ENCODE measurements at regions not wholly inside any gene's neighbourhood (a gene's known extent, or its start where the extent isn't known, plus 50 kb on each side); places are given as distances from the start of the nearest gene placed in this dataset.
"Not testable (repeated sequence)": the region's sequence is repeated elsewhere in the genome, so short reads cannot be mapped to it uniquely, and the experiment has no call there.

GRCh38 chr10:64771253-64772050, 1250.3 kb downstream of the REEP3 start:
- no peak for FAIRE-seq

DNA sequence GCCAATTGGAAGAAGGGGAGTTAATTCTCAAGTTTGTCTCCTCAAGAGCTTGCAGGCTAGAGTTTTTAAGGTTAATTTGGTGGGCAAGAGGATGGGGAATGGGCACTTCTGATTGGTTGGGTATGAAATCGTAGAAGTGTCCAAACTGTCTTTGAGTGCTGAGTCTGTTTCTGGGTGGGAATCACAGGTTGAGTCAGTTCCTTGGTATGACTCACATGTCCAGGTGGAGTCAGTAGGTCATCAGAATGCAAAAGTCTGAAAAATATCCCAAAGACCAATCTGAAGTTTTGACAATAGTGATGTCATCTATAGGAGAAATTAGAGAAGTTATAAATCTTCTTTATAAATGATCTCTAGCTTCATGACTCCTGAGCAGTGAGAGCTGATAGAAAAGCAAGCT, 1252.2 kb downstream of the REEP3 start:
- FAIRE-seq = no peak

DNA sequence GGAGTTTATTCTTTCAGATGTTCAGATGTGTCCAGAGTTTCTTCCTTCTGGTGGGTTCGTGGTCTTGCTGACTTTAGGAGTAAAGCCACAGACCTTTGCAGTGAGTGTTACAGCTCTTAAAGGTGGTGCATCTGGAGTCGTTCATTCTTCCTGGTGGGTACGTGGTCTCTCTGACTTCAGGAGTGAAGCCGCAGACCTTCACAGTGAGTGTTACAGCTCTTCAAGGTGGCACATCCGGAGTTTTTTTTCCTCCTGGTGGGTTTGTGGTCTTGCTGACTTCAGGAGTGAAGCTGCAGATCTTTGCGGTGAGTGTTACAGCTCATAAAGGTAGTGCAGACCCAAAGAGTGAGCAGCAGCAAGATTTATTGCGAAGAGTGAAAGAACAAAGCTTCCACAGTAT, 1263.2 kb downstream of the REEP3 start:
- not testable (repeated sequence) for FAIRE-seq

GRCh38 chr10:64785816-64786215, 1264.6 kb downstream of the REEP3 start:
- no peak for FAIRE-seq

DNA sequence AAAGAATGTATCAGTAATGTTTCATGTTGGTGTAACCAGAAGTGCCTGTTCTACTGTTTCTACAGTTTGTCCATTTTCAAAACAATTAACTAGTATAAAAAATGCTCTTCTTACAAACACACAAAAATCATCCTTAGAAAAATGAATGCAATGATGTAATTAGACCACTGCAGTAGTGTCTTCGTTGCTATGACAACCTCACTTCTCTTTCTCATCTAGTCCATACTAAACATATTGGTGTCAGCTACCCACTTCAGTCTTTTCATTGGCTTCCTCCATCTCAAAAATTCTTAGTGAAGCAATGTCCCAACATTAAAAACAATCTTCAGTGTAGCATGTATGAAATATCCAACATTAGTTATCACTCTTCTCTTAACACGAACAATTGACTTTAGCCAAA, 1265.8 kb downstream of the REEP3 start:
- FAIRE-seq = no peak

DNA sequence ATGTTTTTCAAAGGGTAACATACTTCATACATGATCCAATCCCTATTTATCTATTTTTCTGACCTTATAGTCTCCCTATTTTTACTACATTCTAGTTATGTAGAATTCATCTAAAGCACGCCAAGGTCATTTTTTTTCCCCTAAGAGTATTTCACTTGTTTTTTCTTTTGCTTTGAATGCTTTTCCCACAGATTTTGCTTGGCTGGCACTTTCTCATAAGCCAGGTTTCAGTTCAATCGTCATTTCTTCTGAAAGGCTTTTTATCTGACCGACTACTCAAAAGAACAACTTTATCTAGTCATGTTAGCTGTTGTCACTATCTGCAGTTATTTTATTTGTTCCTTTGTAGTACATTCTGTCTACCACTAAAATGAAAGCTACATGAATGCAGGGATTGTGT, 1274.6 kb downstream of the REEP3 start:
- FAIRE-seq = no peak

GRCh38 chr10:64798297-64798696, 1277.1 kb downstream of the REEP3 start:
- FAIRE-seq = no peak

DNA sequence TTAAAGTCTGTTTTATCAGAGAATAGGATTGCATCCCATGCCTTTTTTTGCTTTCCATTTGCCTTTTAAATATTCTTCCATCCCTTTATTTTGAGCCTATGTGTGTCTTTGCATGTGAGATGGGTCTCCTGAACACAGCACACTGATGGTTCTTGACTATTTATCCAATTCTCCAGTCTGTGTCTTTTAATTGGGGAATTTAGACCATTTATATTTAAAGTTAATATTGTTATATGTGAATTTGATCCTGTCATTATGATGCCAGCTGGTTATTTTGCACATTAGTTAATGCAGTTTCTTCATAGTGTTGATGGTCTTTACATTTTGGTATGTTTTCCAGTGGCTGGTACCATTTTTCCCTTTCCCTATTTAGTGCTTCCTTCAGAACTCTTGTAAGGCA, 1287.0 kb downstream of the REEP3 start:
- not testable (repeated sequence) for FAIRE-seq

- not testable (repeated sequence) for FAIRE-seq
These were observed 1288.8 kb downstream of the REEP3 start for GRCh38 chr10:64810046-64810445.

DNA sequence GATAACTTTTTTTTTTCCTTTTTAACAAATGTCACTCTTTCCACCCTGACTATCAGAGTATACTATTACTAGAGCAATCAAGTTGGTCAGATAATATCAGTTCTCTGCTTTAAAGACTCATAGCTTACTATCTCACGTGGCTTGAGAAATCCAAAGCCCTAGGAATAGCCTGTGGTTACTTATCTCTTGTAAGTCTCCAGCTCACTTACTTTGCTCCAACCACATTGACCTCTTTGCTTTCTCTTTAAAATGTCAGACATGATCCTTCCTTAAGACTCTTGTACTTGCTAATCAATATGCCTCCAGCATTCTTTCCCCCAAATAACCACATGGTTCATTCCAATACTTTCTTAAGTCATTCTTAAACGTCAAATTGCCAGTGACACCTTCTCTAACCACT, 1292.2 kb downstream of the REEP3 start:
- no peak for FAIRE-seq

DNA sequence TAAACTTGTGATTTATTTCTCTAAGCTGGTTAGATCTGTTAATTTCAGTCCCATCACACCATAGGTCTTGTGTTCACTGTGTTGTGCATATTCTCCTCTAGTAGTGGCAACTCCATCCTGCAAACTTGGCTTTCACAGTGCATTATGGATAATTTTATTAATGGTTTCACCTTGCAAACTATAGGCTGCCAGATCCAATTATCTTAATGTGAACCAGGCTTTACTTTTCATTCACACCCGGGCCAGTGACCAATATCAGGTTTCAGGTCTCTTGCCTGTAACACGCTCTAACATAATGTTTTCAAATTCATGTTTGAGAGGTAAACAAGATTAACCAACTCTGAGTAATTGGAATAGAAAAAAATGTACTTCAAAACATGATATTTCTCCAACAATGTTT, 1293.0 kb downstream of the REEP3 start:
- FAIRE-seq = no peak

DNA sequence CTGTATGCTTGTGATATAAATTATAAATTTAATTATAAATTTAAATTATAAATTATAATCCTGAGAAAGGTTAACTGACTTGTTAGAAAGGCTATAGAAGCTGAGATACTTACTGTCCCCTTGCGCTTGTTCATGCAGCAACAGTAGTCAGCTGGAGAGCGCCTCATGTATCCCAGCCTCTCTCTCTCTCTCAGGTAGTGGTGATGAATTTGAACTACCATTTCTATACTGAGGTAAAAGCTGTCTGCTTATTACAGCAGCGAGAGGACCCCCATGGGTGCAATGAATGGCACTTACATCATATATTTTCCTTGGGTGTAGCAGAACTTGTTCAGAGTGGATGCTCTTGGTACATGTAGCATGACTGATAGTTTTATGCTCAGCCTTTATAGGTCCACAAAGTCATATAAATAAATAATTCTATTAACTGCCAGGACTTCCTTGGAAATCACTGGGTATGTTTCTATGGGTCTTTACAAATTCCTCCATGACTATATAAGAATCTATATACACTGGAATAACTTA, 1308.7 kb downstream of the REEP3 start:
- no peak for FAIRE-seq

- no peak for FAIRE-seq
These were observed 1309.7 kb downstream of the REEP3 start for GRCh38 chr10:64830869-64831268.

- no peak for FAIRE-seq
These were observed 1319.1 kb downstream of the REEP3 start for GRCh38 chr10:64840341-64840740.

GRCh38 chr10:64846700-64847099, 1325.5 kb downstream of the REEP3 start:
- no peak for FAIRE-seq

DNA sequence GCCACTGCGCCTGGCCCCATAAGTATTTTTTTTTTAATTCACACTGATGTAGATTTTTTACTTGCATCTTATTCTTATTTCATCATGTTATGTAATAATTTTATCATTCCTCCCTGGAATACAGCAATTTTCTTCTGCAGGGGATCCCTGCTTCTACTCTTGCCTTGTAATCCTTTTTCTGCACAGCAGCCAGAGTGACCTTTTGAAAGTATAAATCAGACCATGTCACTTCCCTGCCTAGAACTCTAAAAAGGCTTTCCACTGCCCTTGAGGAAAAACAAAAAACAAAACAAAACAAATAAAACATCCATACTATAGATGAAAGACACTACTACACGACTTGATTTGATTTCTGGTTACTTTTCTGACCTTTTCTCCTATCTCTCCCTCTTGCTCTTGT, 1334.7 kb downstream of the REEP3 start:
- no peak for FAIRE-seq

- FAIRE-seq = no peak
These were observed 1338.7 kb downstream of the REEP3 start for GRCh38 chr10:64859911-64860310.

DNA sequence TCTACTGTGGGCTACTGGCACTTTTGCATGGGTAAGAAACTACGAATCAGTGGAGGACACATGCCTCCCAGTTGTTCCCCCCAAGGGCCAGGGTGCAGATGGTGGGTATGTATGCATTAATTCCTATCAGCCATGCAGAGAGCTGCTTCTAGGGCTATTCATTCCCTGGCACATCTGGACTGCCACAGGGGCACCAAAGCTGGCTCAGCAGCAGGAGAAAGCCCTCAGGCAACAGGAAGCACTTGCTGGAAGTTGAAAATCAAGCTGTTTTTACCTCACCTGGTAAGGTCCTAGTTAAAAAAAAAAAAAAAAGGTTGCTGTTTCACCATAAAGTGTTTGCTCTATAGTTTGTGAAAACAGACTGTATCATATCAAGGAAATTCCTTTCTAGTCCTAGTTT, 1342.6 kb downstream of the REEP3 start:
- no peak for FAIRE-seq

DNA sequence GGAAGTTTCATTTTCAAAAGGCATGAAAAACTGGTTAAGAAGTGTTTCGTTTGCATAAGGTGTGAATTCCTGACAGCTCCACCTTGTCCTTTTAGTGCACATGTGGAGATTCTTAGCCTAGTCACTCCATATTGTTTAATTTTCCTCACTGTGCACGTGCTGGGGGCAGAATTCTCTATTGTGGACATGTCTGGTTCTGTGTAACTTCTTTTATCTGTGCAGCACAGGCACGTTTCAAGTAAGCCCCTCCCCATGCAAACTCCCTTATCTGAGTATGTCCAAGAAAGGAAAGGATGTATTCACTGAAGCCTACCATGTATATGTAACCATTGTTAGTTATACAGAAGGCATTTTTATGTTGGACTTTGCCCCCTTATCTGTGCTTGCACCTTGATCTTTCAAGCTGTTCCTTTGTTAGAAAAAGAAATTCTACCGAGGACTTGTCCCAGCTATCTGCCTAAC, 1346.3 kb downstream of the REEP3 start:
- no peak for FAIRE-seq

DNA sequence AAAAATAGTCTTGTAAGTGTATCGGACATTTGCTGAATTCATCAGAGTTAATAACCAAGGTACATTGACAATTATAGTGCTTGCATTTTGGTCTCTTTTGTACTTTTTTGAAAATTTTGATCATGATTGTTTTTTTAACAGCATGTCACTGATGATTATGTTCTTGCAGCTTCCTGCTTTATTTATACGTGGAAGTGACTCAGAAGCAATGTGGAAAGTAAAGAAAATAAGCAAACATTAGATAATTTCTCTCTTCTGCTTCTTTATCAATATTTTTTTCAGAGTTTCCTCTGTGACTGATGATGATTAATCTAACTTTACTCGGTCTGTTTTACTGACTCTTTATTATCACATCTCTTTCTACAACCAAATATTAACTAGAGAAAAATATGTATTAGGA, 1351.9 kb downstream of the REEP3 start:
- FAIRE-seq = no peak

GRCh38 chr10:64873959-64874358, 1352.8 kb downstream of the REEP3 start:
- FAIRE-seq = no peak

DNA sequence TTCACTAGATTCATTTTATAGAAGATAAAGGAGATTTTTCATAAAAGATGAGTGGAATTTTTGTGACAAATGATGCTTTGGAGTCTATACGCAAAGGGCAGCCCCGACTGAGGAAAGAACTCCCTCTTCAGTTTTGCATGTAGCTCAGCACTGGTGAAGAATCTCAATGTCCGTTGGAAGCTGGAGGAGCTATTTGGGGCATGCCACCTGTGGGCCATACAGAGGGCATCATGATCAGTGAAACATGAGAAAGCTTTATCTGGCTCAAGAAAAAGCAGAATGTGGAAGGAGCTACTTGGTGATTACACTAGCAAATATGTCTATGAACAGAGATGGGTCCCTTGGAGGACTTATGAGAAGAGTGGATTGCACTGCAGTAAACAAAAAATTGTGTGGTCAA, 1359.3 kb downstream of the REEP3 start:
- no peak for FAIRE-seq

GRCh38 chr10:64881257-64881656, 1360.1 kb downstream of the REEP3 start:
- FAIRE-seq = no peak

DNA sequence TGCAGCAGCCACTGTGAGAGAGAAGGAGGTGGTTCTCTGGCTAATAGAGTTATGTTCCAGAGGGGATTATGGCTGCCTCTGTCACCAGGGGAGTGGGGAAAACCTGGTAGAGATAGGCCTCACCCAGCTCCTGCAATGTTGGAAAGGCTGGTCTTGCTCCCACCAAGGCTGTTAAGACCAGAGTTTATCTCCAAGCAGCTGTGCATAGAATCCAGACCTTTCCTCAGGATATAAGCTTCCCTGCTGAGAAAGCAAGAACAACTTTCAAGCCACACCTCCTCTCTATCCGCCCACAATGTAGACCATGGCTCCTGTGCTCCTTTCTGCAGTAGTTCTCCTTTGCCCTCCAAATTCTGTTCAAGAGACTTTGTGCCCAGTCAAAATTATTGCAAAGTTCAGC, 1375.4 kb downstream of the REEP3 start:
- FAIRE-seq = no peak

- FAIRE-seq = not testable (repeated sequence)
These were observed 1385.1 kb downstream of the REEP3 start for GRCh38 chr10:64906311-64906710.

Data from islet of Langerhans (tissue), 1 donor.